ENCODE measurements at regions not wholly inside any gene's neighbourhood (a gene's known extent, or its start where the extent isn't known, plus 50 kb on each side); places are given as distances from the start of the nearest gene placed in this dataset.

GRCh38 chr6:121505284-121505683, 69.8 kb downstream of the GJA1 start:
- no peak for TF ChIP-seq REST (IDR thresholded peaks at IDR 0.05)
- no peak for TF ChIP-seq ATF3 (IDR thresholded peaks at IDR 0.05)
- no peak for TF ChIP-seq FOXA1 (IDR thresholded peaks at IDR 0.05)
- no peak for TF ChIP-seq CTCF (IDR thresholded peaks at IDR 0.05; ENCODE audit: low read depth, low read length, missing input control)
- no peak overlapping the region for H3K9ac ChIP-seq (ENCODE audit: low read depth in 1 of 2, low read length in 2 of 2)
- H3K9me3 ChIP-seq (ENCODE audit: control insufficient read depth in 4 of 4, low read length in 3 of 4): no peaks in the 10 kb centered on the region
- H3K27me3 ChIP-seq (ENCODE audit: control insufficient read depth in 4 of 4, insufficient read depth in 4 of 4, low read length in 3 of 4): no peaks in the 10 kb centered on the region
- no peaks in the 10 kb centered on the region for H3K36me3 ChIP-seq (ENCODE audit: control insufficient read depth in 4 of 4, insufficient read depth in 3 of 4, low read depth in 1 of 4, low read length in 3 of 4)
- no peak overlapping the region for H3K27ac ChIP-seq (ENCODE audit: low read depth in 1 of 2, low read length in 2 of 2)
- no peak for DNase-seq (ENCODE audit: low spot score)
- H3K4me3 ChIP-seq (ENCODE audit: low read depth in 1 of 3, low read length in 3 of 3): no peak overlapping the region
- no peaks in the 10 kb centered on the region for H3K4me1 ChIP-seq (ENCODE audit: control insufficient read depth in 4 of 4, insufficient read depth in 4 of 4, low read length in 3 of 4)
- WGBS: 85% methylated on average over 2 of the region's 2 CpGs

GRCh38 chr6:121506761-121507754, 71.6 kb downstream of the GJA1 start:
- H3K36me3 ChIP-seq (ENCODE audit: control insufficient read depth in 4 of 4, insufficient read depth in 3 of 4, low read depth in 1 of 4, low read length in 3 of 4): no peaks in the 10 kb centered on the region
- no peaks in the 10 kb centered on the region for H3K4me1 ChIP-seq (ENCODE audit: control insufficient read depth in 4 of 4, insufficient read depth in 4 of 4, low read length in 3 of 4)
- no peaks in the 10 kb centered on the region for H3K9me3 ChIP-seq (ENCODE audit: control insufficient read depth in 4 of 4, low read length in 3 of 4)
- WGBS: 67% methylated on average over 7 of the region's 7 CpGs
- DNase-seq (ENCODE audit: low spot score): no peak
- H3K27me3 ChIP-seq (ENCODE audit: control insufficient read depth in 4 of 4, insufficient read depth in 4 of 4, low read length in 3 of 4): no peaks in the 10 kb centered on the region
- no peak overlapping the region for H3K27ac ChIP-seq (ENCODE audit: low read depth in 1 of 2, low read length in 2 of 2)
- no peak overlapping the region for H3K9ac ChIP-seq (ENCODE audit: low read depth in 1 of 2, low read length in 2 of 2)
- no peak overlapping the region for H3K4me3 ChIP-seq (ENCODE audit: low read depth in 1 of 3, low read length in 3 of 3)
- TF ChIP-seq RAD21 (IDR thresholded peaks at IDR 0.05) (no peak), ZBTB33 (IDR thresholded peaks at IDR 0.05) (no peak), SP1 (IDR thresholded peaks at IDR 0.05) (no peak), FOXA2 (IDR thresholded peaks at IDR 0.05) (no peak), MAX (IDR thresholded peaks at IDR 0.05) (no peak), HNF4G (IDR thresholded peaks at IDR 0.05) (no peak), REST (IDR thresholded peaks at IDR 0.05) (no peak), GABPA (IDR thresholded peaks at IDR 0.05 in 1 of 2, conservative IDR thresholded peaks at IDR 0.05 in 1 of 2) (no peak), NR2F2 (IDR thresholded peaks at IDR 0.05) (no peak), EGR1 (IDR thresholded peaks at IDR 0.05; ENCODE audit: low read depth in 2 of 2) (no peak), HNF4A (conservative IDR thresholded peaks at IDR 0.05) (no peak), ATF3 (IDR thresholded peaks at IDR 0.05) (no peak), JUND (IDR thresholded peaks at IDR 0.05) (no peak), YY1 (IDR thresholded peaks at IDR 0.05) (no peak), FOXA1 (IDR thresholded peaks at IDR 0.05) (no peak)

Data from liver (tissue), 8 donors.